GM19438 (cell line): ENCODE measurements at regions not wholly inside any gene's neighbourhood (a gene's known extent, or its start where the extent isn't known, plus 50 kb on each side); places are given as distances from the start of the nearest gene placed in this dataset.
A peak's percentile ranks its signal among the peaks of the same experiment; 100 is the strongest.
"Not testable (repeated sequence)": the region's sequence is repeated elsewhere in the genome, so short reads cannot be mapped to it uniquely, and the experiment has no call there.

Experiments used
- ATAC-seq: cut with Tn5 transposase; IDR thresholded peaks from one replicate; pipeline ENCODE4 v1.9.1; 2021; ENCODE audit warnings: low read depth; ENCODE audit not compliant: unreplicated experiment

DNA sequence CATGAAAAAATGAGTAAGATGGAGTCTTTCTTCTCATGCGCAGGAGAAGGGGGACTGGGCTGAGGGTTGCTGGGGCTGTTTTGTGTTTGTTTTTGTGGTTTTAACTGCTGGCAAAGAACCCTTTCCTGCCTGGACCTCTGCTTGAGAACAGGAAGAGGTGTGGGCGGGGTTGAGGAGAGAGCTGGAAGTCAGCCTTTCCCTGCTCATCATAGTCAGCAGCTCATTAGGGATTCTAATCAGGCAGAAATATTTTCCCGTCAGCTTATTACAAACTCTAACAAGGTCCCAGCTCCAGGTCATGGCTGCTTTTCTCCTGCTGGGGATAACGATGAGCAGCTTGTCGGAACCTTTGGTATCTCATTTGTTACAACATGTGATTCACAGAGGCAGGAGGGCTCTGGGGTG, 185.0 kb upstream of the NRXN3 start:
- no peak for ATAC-seq

DNA sequence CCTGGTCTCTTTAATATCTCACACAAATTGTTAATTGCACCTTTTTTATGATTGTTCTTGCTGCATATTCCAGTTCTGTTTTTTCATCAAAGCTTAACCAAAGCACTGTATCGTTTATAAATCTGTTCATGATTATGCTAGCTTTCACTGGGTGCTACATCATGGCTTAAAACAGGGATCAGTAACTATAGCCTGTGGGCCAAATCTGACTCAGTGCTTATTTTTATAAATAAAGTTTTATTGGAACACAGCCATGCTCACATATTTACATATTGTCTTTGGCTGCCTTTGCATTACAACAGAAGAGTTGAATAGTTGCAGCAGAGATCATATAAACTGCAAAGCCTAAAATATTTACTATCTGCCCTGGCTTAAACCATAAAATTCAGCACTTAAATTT, 183.4 kb upstream of the NRXN3 start:
- no peak for ATAC-seq

DNA sequence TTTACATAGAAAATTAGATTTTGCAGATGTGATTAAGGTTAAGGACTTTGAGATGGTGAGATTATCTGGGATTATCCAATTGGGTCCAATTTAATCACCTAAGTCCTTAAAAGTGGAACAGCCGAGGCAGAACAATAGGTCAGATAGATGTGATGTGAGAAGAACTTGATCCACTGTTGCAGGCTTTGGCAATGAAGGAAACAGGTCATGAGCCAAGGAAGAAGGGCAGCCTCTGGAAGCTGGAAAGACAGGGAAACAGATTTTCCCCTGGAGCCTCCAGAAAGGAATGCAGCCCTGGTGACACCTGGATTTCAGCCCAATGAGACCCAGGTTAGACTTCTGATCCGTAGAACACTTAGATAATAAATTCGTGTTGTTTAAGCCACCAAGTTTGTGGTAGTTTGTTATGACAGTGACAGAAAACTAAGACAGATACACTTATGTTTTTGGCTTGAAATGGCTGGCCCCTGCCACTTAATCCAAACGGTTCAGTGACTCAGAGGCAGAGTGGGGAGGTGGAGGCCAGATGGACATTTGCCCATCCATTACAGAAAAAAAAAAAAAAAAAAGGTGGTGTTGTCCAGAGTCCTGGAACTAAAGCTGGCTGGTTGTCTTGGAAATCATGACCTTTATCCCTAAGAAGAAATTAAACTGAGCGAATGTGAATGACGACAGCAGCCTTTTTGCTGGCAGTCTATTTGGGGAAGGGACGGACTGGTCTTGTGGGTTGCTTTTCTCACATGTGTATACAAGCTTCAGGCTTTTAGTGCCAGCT, 181.9 kb upstream of the NRXN3 start:
- ATAC-seq: no peak

DNA sequence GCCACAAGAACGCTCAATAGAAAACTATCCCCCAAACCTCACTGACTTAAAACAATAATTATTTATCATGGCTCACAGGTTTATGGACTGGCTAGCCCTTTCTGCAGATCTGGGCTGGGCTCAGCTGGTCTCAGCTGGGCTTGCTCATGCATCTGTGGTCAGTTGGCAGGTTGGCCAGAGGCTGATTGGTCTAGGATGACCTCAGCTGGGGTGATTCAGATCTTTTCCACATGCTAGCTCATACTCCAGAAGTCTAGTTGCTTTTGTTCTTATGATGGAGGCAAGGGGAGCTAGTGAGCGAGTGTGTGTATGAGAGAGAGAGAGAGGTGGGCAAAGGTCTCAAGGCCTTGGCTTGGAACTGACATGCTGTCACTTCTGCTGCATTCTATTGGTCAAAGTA, 181.2 kb upstream of the NRXN3 start:
- no peak for ATAC-seq

GRCh38 chr14:77989441-77989991, 180.7 kb upstream of the NRXN3 start:
- ATAC-seq: no peak

DNA sequence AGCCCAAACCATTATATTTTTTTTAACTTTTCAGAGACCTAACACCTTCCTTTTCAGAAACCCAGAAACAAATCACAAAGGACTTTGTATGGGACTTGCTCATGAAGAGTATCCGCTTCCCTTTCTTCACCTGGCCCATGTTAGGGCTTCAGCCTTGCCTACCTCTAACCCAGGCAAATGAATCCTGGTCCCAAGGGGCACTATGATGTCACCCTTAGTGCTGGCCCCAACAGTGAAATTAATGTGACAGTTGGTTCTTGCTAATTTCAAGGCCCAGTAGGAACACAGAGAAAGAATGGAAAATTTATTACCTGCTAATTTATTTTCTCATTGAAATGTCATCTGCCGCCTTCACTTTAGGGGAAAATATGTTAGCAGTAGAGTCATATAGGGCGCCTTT, 179.8 kb upstream of the NRXN3 start:
- ATAC-seq: no peak

- no peak for ATAC-seq
Observed at GRCh38 chr14:77991128-77991772, 178.9 kb upstream of the NRXN3 start.

GRCh38 chr14:78005325-78005724, 164.8 kb upstream of the NRXN3 start:
- no peak for ATAC-seq

DNA sequence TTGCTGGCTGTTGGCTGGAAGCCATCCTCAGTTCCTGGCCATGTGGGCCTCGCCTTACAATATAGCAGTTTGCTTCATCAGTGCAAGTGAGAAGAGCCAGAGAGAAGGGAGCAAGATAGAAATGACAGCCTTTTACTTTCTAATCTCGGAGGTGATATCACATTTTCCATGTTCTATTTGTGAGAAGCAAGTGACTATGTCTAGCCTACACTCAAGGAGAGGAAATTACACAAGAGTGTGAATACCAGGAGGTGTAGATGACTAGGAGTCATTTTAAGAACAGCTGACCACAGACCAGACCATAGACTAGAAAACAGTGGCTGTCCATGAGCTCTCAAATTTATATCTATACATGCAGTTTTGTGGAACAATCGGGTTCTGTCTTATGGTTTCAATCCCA, 163.0 kb upstream of the NRXN3 start:
- no peak for ATAC-seq

- no peak for ATAC-seq
Observed at GRCh38 chr14:78010688-78011087, 159.5 kb upstream of the NRXN3 start.

GRCh38 chr14:78013911-78014310, 156.3 kb upstream of the NRXN3 start:
- ATAC-seq: not testable (repeated sequence)

- ATAC-seq: no peak
Observed at GRCh38 chr14:78016532-78016931, 153.6 kb upstream of the NRXN3 start.

- ATAC-seq: no peak
Observed at GRCh38 chr14:78018283-78018682, 151.9 kb upstream of the NRXN3 start.

- ATAC-seq: peak; percentile 79
Observed at GRCh38 chr14:78022059-78022458, 148.1 kb upstream of the NRXN3 start.

DNA sequence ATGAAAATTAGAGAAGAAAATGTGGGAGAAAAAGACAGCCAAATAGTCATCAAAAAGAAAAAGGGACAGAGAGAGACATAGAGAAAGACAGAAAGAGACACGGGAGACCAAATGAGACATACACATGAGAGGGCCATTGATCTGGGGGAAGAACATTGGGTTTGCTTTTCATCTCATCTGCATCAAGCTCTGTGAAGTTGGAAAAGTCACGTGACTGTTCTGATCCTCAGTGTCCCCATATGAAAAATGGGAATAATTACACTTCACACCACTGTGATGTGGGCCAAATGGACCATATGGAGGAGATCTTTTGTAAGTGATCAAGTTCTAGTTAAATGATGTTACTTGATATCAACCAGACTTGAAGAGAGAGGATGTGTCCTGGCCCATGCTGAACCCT, 147.1 kb upstream of the NRXN3 start:
- no peak for ATAC-seq

- ATAC-seq: no peak
Observed at GRCh38 chr14:78028471-78028870, 141.7 kb upstream of the NRXN3 start.

DNA sequence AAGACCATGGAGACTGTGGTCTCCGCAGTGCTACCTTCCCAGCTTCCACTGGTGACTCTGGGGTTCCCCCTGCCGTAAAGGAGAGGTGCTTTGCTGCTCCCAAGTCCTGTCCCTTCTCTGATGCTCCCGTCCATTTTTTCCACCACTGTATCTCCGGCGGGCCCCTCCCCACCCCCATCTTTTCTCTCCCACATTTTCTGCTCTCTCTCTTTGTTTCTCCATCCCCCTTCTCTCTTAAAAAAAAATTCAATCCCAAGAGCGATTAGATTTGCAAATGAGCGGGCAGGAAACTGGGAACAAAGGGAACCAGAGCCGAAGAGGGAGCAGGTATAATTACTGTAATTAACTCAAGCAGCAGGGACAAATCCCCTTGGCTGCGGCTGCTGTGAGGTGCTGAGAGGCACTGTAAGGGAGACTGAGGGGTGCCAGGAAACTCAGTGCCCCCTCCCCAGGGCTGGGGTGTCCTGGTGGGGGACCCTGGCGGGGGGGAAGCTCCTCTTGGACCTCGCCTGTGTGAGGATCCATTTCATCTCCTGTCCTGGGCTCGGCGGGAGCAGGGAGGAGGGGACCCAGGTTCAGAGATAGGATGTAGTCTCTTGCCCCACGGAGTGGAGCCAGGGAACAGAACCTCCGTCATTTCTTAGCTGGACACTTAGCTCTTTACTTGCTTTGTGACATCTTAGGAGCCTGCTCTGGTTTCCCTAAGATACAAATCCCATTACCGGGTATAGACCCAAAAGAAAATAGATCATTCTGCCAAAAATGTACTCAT, 140.4 kb upstream of the NRXN3 start:
- no peak for ATAC-seq

GRCh38 chr14:78043349-78043748, 126.8 kb upstream of the NRXN3 start:
- no peak for ATAC-seq

DNA sequence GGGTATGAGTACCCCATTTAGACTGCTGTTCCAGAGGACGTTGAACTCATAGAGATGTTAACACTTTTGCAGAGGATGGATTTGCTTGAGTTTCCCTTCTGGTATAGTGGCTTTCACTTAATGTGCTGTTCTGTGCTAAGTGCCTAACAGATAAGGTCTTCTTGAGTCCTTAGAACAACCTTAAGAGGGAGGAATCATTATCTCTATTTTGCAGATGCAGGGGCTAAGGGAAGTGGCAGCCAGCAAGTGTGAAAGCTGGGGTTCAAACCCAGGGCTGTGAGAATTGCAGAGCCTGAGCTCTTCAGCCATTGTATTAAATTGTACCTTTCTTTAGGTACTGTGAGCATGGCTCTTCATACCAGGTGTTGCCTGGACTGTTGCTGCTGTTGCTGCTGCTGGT, 122.1 kb upstream of the NRXN3 start:
- ATAC-seq: no peak

- not testable (repeated sequence) for ATAC-seq
Observed at GRCh38 chr14:78056890-78057289, 113.3 kb upstream of the NRXN3 start.

- ATAC-seq: no peak
Observed at GRCh38 chr14:78070344-78070743, 99.8 kb upstream of the NRXN3 start.
